ENCODE measurements at regions not wholly inside any gene's neighbourhood (a gene's known extent, or its start where the extent isn't known, plus 50 kb on each side); places are given as distances from the start of the nearest gene placed in this dataset.

- TF ChIP-seq BHLHE40 (IDR thresholded peaks at IDR 0.05; ENCODE audit: borderline replicate concordance in 1 of 2, low read depth in 2 of 2, low read length in 1 of 2), result no peak
Measured at GRCh38 chr15:93372208-93372864, 283.3 kb upstream of the RGMA start (continued).

GRCh38 chr15:93366387-93367100 lies 277.5 kb upstream of the RGMA start:
- 7% methylated on average over 5 of the region's 5 CpGs for WGBS (ENCODE audit: insufficient coverage, insufficient replicate concordance, low lambda C conversion rate, missing lambda C conversion rate)
- TF ChIP-seq, protein P1, sequence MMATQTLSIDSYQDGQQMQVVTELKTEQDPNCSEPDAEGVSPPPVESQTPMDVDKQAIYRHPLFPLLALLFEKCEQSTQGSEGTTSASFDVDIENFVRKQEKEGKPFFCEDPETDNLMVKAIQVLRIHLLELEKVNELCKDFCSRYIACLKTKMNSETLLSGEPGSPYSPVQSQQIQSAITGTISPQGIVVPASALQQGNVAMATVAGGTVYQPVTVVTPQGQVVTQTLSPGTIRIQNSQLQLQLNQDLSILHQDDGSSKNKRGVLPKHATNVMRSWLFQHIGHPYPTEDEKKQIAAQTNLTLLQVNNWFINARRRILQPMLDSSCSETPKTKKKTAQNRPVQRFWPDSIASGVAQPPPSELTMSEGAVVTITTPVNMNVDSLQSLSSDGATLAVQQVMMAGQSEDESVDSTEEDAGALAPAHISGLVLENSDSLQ (IDR thresholded peaks at IDR 0.05), result no peak
- TF ChIP-seq PAX5 (IDR thresholded peaks at IDR 0.05; ENCODE audit: borderline replicate concordance, low read depth, low read length) (no peak), GATAD2B (conservative IDR thresholded peaks at IDR 0.05; ENCODE audit: low read depth) (no peak), STAT3 (IDR thresholded peaks at IDR 0.05; ENCODE audit: low read depth, low read length) (no peak), SUZ12 (IDR thresholded peaks at IDR 0.05; ENCODE audit: unreplicated experiment) (no peak), PAX8 (IDR thresholded peaks at IDR 0.05) (no peak), FOXK2 (IDR thresholded peaks at IDR 0.05) (no peak), JUNB (IDR thresholded peaks at IDR 0.05) (no peak), SREBF1 (IDR thresholded peaks at IDR 0.05; ENCODE audit: low read length) (no peak), SMC3 (IDR thresholded peaks at IDR 0.05; ENCODE audit: borderline replicate concordance, low read length) (no peak), ATF7 (IDR thresholded peaks at IDR 0.05; ENCODE audit: low read depth) (no peak), POLR2A (IDR thresholded peaks at IDR 0.05; ENCODE audit: low read depth, low read length) (no peak), CHD1 (IDR thresholded peaks at IDR 0.05; ENCODE audit: low read depth, low read length) (no peak), FOXM1 (IDR thresholded peaks at IDR 0.05; ENCODE audit: low read depth, low read length) (no peak), RUNX3 (IDR thresholded peaks at IDR 0.05; ENCODE audit: low read length) (no peak)
- TF ChIP-seq, protein P2, sequence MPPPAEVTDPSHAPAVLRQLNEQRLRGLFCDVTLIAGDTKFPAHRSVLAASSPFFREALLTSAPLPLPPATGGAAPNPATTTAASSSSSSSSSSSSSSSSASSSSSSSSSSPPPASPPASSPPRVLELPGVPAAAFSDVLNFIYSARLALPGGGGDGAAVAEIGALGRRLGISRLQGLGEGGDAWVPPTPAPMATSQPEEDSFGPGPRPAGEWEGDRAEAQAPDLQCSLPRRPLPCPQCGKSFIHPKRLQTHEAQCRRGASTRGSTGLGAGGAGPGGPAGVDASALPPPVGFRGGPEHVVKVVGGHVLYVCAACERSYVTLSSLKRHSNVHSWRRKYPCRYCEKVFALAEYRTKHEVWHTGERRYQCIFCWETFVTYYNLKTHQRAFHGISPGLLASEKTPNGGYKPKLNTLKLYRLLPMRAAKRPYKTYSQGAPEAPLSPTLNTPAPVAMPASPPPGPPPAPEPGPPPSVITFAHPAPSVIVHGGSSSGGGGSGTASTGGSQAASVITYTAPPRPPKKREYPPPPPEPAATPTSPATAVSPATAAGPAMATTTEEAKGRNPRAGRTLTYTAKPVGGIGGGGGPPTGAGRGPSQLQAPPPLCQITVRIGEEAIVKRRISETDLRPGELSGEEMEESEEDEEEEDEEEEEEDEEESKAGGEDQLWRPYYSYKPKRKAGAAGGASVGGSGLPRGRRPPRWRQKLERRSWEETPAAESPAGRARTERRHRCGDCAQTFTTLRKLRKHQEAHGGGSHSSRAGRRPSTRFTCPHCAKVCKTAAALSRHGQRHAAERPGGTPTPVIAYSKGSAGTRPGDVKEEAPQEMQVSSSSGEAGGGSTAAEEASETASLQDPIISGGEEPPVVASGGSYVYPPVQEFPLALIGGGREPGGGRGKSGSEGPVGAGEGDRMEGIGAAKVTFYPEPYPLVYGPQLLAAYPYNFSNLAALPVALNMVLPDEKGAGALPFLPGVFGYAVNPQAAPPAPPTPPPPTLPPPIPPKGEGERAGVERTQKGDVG (CRISPR knock-in tag; IDR thresholded peaks at IDR 0.05), result no peak
- TF ChIP-seq, protein P3, sequence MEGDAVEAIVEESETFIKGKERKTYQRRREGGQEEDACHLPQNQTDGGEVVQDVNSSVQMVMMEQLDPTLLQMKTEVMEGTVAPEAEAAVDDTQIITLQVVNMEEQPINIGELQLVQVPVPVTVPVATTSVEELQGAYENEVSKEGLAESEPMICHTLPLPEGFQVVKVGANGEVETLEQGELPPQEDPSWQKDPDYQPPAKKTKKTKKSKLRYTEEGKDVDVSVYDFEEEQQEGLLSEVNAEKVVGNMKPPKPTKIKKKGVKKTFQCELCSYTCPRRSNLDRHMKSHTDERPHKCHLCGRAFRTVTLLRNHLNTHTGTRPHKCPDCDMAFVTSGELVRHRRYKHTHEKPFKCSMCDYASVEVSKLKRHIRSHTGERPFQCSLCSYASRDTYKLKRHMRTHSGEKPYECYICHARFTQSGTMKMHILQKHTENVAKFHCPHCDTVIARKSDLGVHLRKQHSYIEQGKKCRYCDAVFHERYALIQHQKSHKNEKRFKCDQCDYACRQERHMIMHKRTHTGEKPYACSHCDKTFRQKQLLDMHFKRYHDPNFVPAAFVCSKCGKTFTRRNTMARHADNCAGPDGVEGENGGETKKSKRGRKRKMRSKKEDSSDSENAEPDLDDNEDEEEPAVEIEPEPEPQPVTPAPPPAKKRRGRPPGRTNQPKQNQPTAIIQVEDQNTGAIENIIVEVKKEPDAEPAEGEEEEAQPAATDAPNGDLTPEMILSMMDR (IDR thresholded peaks at IDR 0.05 in 2 of 3, conservative IDR thresholded peaks at IDR 0.05 in 1 of 3; ENCODE audit: control insufficient read depth in 2 of 3, extremely low read depth in 1 of 3, insufficient read depth in 1 of 3, low read depth in 3 of 3, low read length in 3 of 3), result no peak
- FAIRE-seq, result no peak

More at GRCh38 chr15:93366387-93367100, 277.5 kb upstream of the RGMA start:
- H2AFZ ChIP-seq (ENCODE audit: control insufficient read depth, low read depth, low read length), result no peak overlapping the region
- no peaks in the 10 kb centered on the region for H3K9me3 ChIP-seq (replicated peaks; ENCODE audit: control insufficient read depth, insufficient read depth, low read length)
- H4K20me1 ChIP-seq (ENCODE audit: control insufficient read depth, insufficient read depth), result no peaks in the 10 kb centered on the region
- BruUV-seq (replicated peaks), result no TSS peak
- no peaks in the 10 kb centered on the region for H3K79me2 ChIP-seq (ENCODE audit: control insufficient read depth, insufficient read depth, low read length)
- DNase-seq (ENCODE audit: low read depth, low spot score), result no peak
- no peak overlapping the region for H3K4me2 ChIP-seq (ENCODE audit: control insufficient read depth, insufficient read depth)
- H3K36me3 ChIP-seq (ENCODE audit: control insufficient read depth in 2 of 2, insufficient read depth in 2 of 2, low read length in 1 of 2), result no peaks in the 10 kb centered on the region
- POLR2A ChIA-PET, result no interaction called here
- RAD21 ChIA-PET (ENCODE audit: unreplicated experiment), result no interaction called here
- CTCF ChIA-PET, result interaction anchor here (0.7 kb wide), 1 partner anchor 15 kb away, joined by 3 read pairs; no protein-coding TSS in a partner anchor
- H3K9ac ChIP-seq (ENCODE audit: control insufficient read depth, insufficient read depth, low read length), result no peak overlapping the region
- H3K4me3 ChIP-seq, result no peak overlapping the region
- SMC1A ChIA-PET (ENCODE audit: uncharacterized antibody, unreplicated experiment), result interaction anchor here (0.5 kb wide), 1 partner anchor 651 kb away, joined by 3 read pairs; no protein-coding TSS in a partner anchor
- H3K27me3 ChIP-seq (replicated peaks in 1 of 2; ENCODE audit: control insufficient read depth in 2 of 2, insufficient read depth in 2 of 2, low read length in 1 of 2), result no peaks in the 10 kb centered on the region
- H3K27ac ChIP-seq (ENCODE audit: control insufficient read depth, insufficient read depth), result no peak overlapping the region
- ATAC-seq, result no peak
- H3K4me1 ChIP-seq (ENCODE audit: control insufficient read depth, insufficient read depth, low read length), result no peaks in the 10 kb centered on the region
- in situ Hi-C loops (cut with MboI), result no loop called here
- intact Hi-C loops (cut with micrococcal nuclease; ENCODE audit: unreplicated experiment), result no loop called here

All from GM12878 (cell line).